Vagina (tissue), 2 donors: ENCODE measurements at regions not wholly inside any gene's neighbourhood (a gene's known extent, or its start where the extent isn't known, plus 50 kb on each side); places are given as distances from the start of the nearest gene placed in this dataset.

Source experiments
- DNase-seq, 2 donors: peaks; one replicate each; pipeline ENCODE4 v3.0.0-alpha.2; 2017; ENCODE audit errors: extremely low spot score in 2 of 2
- H3K27ac ChIP-seq: fragments of 200-600 bp; sonication (generic); one replicate; pipeline ENCODE4 v1.5.1; 2019
- H3K27me3 ChIP-seq: fragments of 200-600 bp; sonication (generic); one replicate; pipeline ENCODE4 v1.5.1; 2019
- H3K36me3 ChIP-seq, 2 donors: fragments of 200-600 bp; sonication (generic); one replicate each; pipeline ENCODE4 v1.5.1; 2017 to 2019
- H3K4me1 ChIP-seq: fragments of 200-600 bp; sonication (generic); one replicate; pipeline ENCODE4 v1.5.1; 2019
- H3K4me3 ChIP-seq, 2 donors: fragments of 200-600 bp; sonication (generic); 1 replicate in 1 of 2; 2 replicates in 1 of 2; pipeline ENCODE4 v1.5.1; 2016 to 2019
- H3K9me3 ChIP-seq: fragments of 200-600 bp; sonication (generic); one replicate; pipeline ENCODE4 v1.5.1; 2019
- POLR2A ChIP-seq, 2 donors: fragments of 450-650 bp; IDR thresholded peaks; one replicate each; pipeline ENCODE4 v1.6.1; 2017; ENCODE audit warnings: antibody characterized with exemption in 2 of 2, mild to moderate bottlenecking in 2 of 2, moderate library complexity in 2 of 2
- POLR2AphosphoS5 ChIP-seq, 2 donors: sonication (generic); formaldehyde crosslinking; IDR thresholded peaks; one replicate each; pipeline ENCODE4 v1.9.0; 2017; ENCODE audit warnings: antibody characterized with exemption in 2 of 2, mild to moderate bottlenecking in 2 of 2, low read depth in 1 of 2; ENCODE audit not compliant: insufficient read depth in 1 of 2
- intact Hi-C: fragments of 100-400 bp; cut with DNase I; formaldehyde crosslinking; loops from one replicate; pipeline ENCODE4 v1.15.1; 2023
- TF ChIP-seq, protein P1 (sequence below), 3 experiments: fragments of 450-650 bp in 2 of 3; fragments of 200-600 bp in 1 of 3; sonication (generic) in 1 of 3; IDR thresholded peaks; one replicate each; pipeline ENCODE4 v1.5.1; 2017 to 2019; ENCODE audit warnings: antibody characterized with exemption in 3 of 3, mild to moderate bottlenecking in 2 of 3, moderate library complexity in 2 of 3

DNA sequence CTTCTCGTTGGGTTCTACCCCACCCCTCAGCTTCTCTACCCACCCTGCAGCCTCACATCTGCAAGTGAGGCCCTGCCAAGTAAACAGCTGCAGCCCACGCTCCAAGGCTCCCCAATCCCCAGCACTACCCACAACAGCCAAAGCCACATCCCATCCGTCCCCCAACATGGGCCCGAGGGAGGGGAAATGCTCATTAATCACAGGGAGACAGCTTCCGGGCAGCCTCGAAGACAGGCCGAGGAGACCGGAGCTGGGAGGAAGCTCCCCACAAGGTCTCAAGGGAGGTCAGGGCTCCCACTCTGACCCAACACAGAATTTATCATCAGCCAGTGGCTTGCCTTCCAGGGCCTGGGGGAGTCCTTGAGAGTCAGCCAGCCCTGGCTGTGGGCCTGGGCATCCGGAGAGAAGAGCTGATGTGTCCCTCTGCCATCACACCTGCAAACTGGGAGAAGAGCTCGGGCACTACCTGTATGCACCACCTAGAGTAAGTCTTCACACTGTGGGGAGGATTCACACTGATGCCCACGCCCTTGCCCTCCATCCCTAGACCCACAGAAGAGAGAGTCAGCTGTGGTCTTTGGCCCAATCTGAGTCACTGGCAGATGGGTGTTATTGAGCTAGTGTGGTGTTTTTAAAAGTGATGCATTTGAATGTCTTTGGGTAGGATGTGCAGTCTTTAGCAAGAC lies 115.5 kb upstream of the ZMIZ1 start:
- H3K27ac ChIP-seq = peak overlapping the region; percentile 72
- TF ChIP-seq POLR2AphosphoS5 (IDR thresholded peaks at IDR 0.05; ENCODE audit: insufficient read depth in 1 of 2, low read depth in 1 of 2) (peak in 1 of 2 donors; percentile 61), POLR2A (IDR thresholded peaks at IDR 0.05) (no peak)
- TF ChIP-seq, protein P1, sequence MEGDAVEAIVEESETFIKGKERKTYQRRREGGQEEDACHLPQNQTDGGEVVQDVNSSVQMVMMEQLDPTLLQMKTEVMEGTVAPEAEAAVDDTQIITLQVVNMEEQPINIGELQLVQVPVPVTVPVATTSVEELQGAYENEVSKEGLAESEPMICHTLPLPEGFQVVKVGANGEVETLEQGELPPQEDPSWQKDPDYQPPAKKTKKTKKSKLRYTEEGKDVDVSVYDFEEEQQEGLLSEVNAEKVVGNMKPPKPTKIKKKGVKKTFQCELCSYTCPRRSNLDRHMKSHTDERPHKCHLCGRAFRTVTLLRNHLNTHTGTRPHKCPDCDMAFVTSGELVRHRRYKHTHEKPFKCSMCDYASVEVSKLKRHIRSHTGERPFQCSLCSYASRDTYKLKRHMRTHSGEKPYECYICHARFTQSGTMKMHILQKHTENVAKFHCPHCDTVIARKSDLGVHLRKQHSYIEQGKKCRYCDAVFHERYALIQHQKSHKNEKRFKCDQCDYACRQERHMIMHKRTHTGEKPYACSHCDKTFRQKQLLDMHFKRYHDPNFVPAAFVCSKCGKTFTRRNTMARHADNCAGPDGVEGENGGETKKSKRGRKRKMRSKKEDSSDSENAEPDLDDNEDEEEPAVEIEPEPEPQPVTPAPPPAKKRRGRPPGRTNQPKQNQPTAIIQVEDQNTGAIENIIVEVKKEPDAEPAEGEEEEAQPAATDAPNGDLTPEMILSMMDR (IDR thresholded peaks at IDR 0.05) = no peak
- H3K36me3 ChIP-seq = no peaks in the 10 kb centered on the region
- no peaks in the 10 kb centered on the region for H3K9me3 ChIP-seq
- H3K27me3 ChIP-seq = no peaks in the 10 kb centered on the region
- H3K4me3 ChIP-seq = no peak overlapping the region
- intact Hi-C loops = no loop called here
- H3K4me1 ChIP-seq = peaks cover 42% of the 10 kb centered on the region
- no peak for DNase-seq

- Histone ChIP-seq H3K27ac (no peak overlapping the region), H3K27me3 (no peaks in the 10 kb centered on the region), H3K4me1 (peaks cover 36% of the 10 kb centered on the region), H3K36me3 (no peaks in the 10 kb centered on the region), H3K4me3 (no peak overlapping the region), H3K9me3 (no peaks in the 10 kb centered on the region)
- intact Hi-C loops = no loop called here
- no peak for TF ChIP-seq POLR2A (IDR thresholded peaks at IDR 0.05)
- TF ChIP-seq, protein P1 (IDR thresholded peaks at IDR 0.05) = no peak
- no peak for TF ChIP-seq POLR2AphosphoS5 (IDR thresholded peaks at IDR 0.05; ENCODE audit: insufficient read depth in 1 of 2, low read depth in 1 of 2)
- no peak for DNase-seq
Measured at GRCh38 chr10:78953799-78954297, 114.9 kb upstream of the ZMIZ1 start.

- Histone ChIP-seq H3K9me3 (no peaks in the 10 kb centered on the region), H3K36me3 (no peaks in the 10 kb centered on the region), H3K27ac (no peak overlapping the region), H3K27me3 (no peaks in the 10 kb centered on the region), H3K4me3 (no peak overlapping the region), H3K4me1 (peaks cover 31% of the 10 kb centered on the region)
- TF ChIP-seq, protein P1 (IDR thresholded peaks at IDR 0.05) = no peak
- TF ChIP-seq POLR2AphosphoS5 (IDR thresholded peaks at IDR 0.05; ENCODE audit: insufficient read depth in 1 of 2, low read depth in 1 of 2) (no peak), POLR2A (IDR thresholded peaks at IDR 0.05) (no peak)
- DNase-seq = no peak
- intact Hi-C loops = no loop called here
Measured at GRCh38 chr10:78954689-78955088, 114.1 kb upstream of the ZMIZ1 start.

GRCh38 chr10:78955206-78955605 lies 113.6 kb upstream of the ZMIZ1 start:
- no peak for DNase-seq
- H3K4me1 ChIP-seq = peaks cover 31% of the 10 kb centered on the region
- H3K9me3 ChIP-seq = no peaks in the 10 kb centered on the region
- no peak for TF ChIP-seq POLR2AphosphoS5 (IDR thresholded peaks at IDR 0.05; ENCODE audit: insufficient read depth in 1 of 2, low read depth in 1 of 2)
- TF ChIP-seq POLR2A (IDR thresholded peaks at IDR 0.05) = no peak
- TF ChIP-seq, protein P1 (IDR thresholded peaks at IDR 0.05) = no peak
- H3K4me3 ChIP-seq = no peak overlapping the region
- no peak overlapping the region for H3K27ac ChIP-seq
- intact Hi-C loops = no loop called here
- no peaks in the 10 kb centered on the region for H3K27me3 ChIP-seq
- no peaks in the 10 kb centered on the region for H3K36me3 ChIP-seq

DNA sequence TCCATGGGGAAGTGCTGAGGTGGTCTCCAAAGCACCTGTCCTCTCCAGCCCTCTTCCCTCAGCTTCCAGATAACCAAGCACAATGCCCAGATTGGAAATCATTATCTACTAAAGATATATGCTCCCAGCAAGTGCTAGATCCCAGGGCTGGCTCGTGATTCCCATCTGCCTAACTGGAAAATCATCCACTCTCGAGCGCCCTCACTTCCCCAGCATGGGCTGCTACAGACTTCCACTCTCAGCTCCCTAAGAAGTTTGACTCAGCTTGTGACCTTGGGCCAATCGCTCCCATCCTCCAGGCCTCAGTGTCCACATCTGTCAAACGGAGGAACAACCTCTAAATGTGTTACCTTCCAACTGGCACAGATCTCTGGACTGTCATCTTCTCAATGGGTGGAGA lies 112.4 kb upstream of the ZMIZ1 start:
- TF ChIP-seq, protein P1 (IDR thresholded peaks at IDR 0.05) = no peak
- TF ChIP-seq POLR2AphosphoS5 (IDR thresholded peaks at IDR 0.05; ENCODE audit: insufficient read depth in 1 of 2, low read depth in 1 of 2) (no peak), POLR2A (IDR thresholded peaks at IDR 0.05) (no peak)
- DNase-seq = no peak
- H3K4me3 ChIP-seq = no peak overlapping the region
- no peaks in the 10 kb centered on the region for H3K36me3 ChIP-seq
- no peaks in the 10 kb centered on the region for H3K27me3 ChIP-seq
- H3K9me3 ChIP-seq = no peaks in the 10 kb centered on the region
- intact Hi-C loops = no loop called here
- H3K4me1 ChIP-seq = peaks cover 35% of the 10 kb centered on the region
- H3K27ac ChIP-seq = no peak overlapping the region
